ENCODE measurements at regions not wholly inside any gene's neighbourhood (a gene's known extent, or its start where the extent isn't known, plus 50 kb on each side); places are given as distances from the start of the nearest gene placed in this dataset.

DNA sequence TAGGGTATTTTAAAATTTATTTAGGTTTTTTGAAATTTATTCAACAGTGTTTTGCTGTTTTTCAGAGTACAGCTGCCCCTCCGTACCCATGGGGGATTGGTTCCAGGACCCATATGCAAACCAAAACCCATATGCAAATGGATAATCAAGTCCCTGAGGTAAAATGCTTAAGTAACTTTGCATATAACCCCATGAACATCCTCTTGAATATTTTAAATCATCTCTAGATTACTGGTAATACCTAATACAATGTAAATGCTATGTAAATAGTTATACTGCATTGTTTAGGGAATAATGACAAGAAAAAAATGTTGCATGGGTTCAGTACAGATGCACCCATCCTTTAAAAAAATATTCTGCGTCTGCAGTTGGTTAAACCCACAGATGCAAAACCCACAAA lies 547.9 kb upstream of the CDH4 start:
- ATAC-seq (no peak), DNase-seq (no peak)
- WGBS, result 85% methylated on average over 2 of the region's 2 CpGs
- Histone ChIP-seq H3K9me3 (ENCODE audit: control insufficient read depth, low read length) (no peaks in the 10 kb centered on the region), H3K27ac (ENCODE audit: low read length) (no peak overlapping the region), H3K4me1 (ENCODE audit: control insufficient read depth, insufficient read depth, low read length) (no peaks in the 10 kb centered on the region), H3K27me3 (ENCODE audit: control insufficient read depth, insufficient read depth) (no peaks in the 10 kb centered on the region), H3K4me3 (ENCODE audit: low read length) (no peak overlapping the region)
- intact Hi-C loops (cut with DNase I), result no loop called here

- Histone ChIP-seq H3K4me1 (ENCODE audit: control insufficient read depth, insufficient read depth, low read length) (no peaks in the 10 kb centered on the region), H3K27me3 (ENCODE audit: control insufficient read depth, insufficient read depth) (no peaks in the 10 kb centered on the region), H3K9me3 (ENCODE audit: control insufficient read depth, low read length) (no peaks in the 10 kb centered on the region), H3K27ac (ENCODE audit: low read length) (no peak overlapping the region), H3K4me3 (ENCODE audit: low read length) (no peak overlapping the region)
- intact Hi-C loops (cut with DNase I), result no loop called here
- DNase-seq, result no peak
- no peak for ATAC-seq
- WGBS, result 84% methylated on average over 2 of the region's 2 CpGs
These were observed 538.7 kb upstream of the CDH4 start for GRCh38 chr20:60713396-60713795.

- WGBS, result 74% methylated on average over 9 of the region's 9 CpGs
- intact Hi-C loops (cut with DNase I), result no loop called here
These were observed 536.9 kb upstream of the CDH4 start for GRCh38 chr20:60715172-60715571.

DNA sequence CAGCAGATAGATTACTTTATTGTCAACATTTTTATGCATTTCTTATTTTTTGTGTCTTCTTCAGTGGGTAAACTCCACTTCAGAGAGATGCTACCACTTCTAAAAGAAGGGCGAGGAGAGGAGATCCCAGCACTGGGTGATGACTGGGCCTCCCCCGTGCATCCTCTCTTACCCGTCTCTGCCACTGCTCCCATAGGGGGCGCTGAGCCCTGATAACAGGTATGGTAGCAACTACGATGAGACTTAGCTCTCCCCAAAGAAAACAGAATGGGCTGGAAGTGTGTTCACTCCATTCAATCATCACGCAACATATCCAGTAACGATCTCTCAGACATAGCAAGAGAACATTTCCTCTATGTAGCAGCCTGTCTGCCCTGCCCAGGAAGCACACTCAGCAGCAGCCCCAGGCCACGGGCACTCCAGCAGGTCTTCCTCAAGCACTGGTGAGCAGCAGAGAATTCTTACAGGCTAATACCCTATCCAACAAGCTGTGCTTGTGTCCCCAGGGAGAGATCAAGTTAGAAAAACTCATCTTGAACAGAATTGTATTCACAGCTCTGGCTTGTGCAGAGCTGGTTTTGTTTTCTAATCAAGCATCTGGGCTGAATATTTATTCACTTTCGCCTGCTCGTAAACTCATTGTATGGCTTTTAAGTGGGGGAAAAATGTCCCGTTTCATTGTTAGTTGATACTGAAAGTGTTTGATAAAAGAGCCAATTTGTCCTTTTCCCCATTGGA lies 533.1 kb upstream of the CDH4 start:
- no peaks in the 10 kb centered on the region for H3K9me3 ChIP-seq (ENCODE audit: control insufficient read depth, low read length)
- intact Hi-C loops (cut with DNase I), result no loop called here
- 56% methylated on average over 11 of the region's 11 CpGs for WGBS
- H3K27me3 ChIP-seq (ENCODE audit: control insufficient read depth, insufficient read depth), result no peaks in the 10 kb centered on the region
- H3K27ac ChIP-seq (ENCODE audit: low read length), result no peak overlapping the region
- no peaks in the 10 kb centered on the region for H3K4me1 ChIP-seq (ENCODE audit: control insufficient read depth, insufficient read depth, low read length)
- no peak overlapping the region for H3K4me3 ChIP-seq (ENCODE audit: low read length)
- DNase-seq, result no peak
- no peak for ATAC-seq

More at GRCh38 chr20:60715172-60715571, 536.9 kb upstream of the CDH4 start:
- H3K4me1 ChIP-seq (ENCODE audit: control insufficient read depth, insufficient read depth, low read length), result no peaks in the 10 kb centered on the region
- DNase-seq (no peak), ATAC-seq (no peak)
- no peaks in the 10 kb centered on the region for H3K27me3 ChIP-seq (ENCODE audit: control insufficient read depth, insufficient read depth)
- H3K4me3 ChIP-seq (ENCODE audit: low read length), result no peak overlapping the region
- no peak overlapping the region for H3K27ac ChIP-seq (ENCODE audit: low read length)
- no peaks in the 10 kb centered on the region for H3K9me3 ChIP-seq (ENCODE audit: control insufficient read depth, low read length)

DNA sequence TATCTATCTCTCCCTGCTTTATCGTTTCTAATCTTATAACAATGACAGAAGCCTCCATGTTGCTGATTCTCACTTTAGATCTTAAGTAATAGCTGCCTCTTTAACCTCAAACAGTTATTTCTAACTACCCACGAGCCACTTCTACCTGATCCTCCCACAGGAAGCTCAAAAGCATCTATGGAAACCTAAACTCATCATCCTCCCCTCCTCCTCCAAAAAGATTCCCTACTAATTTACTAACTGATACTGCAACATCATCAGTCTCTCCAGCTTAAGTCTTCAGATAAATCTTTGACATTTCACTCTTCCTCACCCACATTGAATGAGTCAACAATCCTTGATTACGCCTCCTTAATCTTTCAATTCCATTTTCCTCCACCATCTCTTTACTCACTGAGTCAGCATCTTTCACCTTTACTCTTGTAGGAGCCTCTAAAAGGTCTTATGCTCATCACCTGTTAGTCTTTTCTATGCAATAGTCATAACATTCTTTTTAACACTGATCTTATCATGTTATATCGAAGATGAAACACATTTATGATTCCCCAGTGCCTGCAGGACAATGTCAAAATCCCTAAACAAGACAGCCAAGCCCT lies 526.7 kb upstream of the CDH4 start:
- Histone ChIP-seq H3K27me3 (ENCODE audit: control insufficient read depth, insufficient read depth) (no peaks in the 10 kb centered on the region), H3K4me1 (ENCODE audit: control insufficient read depth, insufficient read depth, low read length) (no peaks in the 10 kb centered on the region), H3K9me3 (ENCODE audit: control insufficient read depth, low read length) (peaks cover 2% of the 10 kb centered on the region), H3K4me3 (ENCODE audit: low read length) (no peak overlapping the region), H3K27ac (ENCODE audit: low read length) (no peak overlapping the region)
- ATAC-seq (no peak), DNase-seq (no peak)
- intact Hi-C loops (cut with DNase I), result no loop called here
- 52% methylated on average over 4 of the region's 4 CpGs for WGBS

- ATAC-seq, result no peak
- Histone ChIP-seq H3K4me1 (ENCODE audit: control insufficient read depth, insufficient read depth, low read length) (no peaks in the 10 kb centered on the region), H3K9me3 (ENCODE audit: control insufficient read depth, low read length) (peaks cover 2% of the 10 kb centered on the region), H3K27me3 (ENCODE audit: control insufficient read depth, insufficient read depth) (no peaks in the 10 kb centered on the region), H3K27ac (ENCODE audit: low read length) (no peak overlapping the region), H3K4me3 (ENCODE audit: low read length) (no peak overlapping the region)
- intact Hi-C loops (cut with DNase I), result no loop called here
- no peak for DNase-seq
- 30% methylated on average over 1 of the region's 1 CpG for WGBS
These were observed 524.6 kb upstream of the CDH4 start for GRCh38 chr20:60727425-60727824.

DNA sequence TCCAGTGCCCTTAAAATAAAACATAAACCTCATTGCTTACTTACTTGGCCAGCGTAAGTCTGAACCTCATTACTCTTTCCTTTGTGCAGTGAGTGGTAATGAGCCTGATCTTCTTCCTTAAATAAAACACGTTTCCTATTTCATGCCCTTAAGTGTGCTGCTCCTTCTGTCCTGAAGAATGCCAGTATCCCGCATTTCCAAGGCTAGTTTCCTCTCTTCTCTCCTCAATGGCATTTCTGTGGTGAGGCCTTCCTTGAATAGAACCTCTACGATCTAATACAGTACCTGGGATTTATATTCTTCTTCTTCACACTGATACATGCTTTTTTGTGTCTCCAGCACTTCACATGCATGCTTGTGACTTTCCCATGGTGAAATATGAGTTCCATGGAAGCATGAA lies 523.4 kb upstream of the CDH4 start:
- H3K4me1 ChIP-seq (ENCODE audit: control insufficient read depth, insufficient read depth, low read length), result no peaks in the 10 kb centered on the region
- H3K4me3 ChIP-seq (ENCODE audit: low read length), result no peak overlapping the region
- 71% methylated on average over 4 of the region's 4 CpGs for WGBS
- no peak overlapping the region for H3K27ac ChIP-seq (ENCODE audit: low read length)
- intact Hi-C loops (cut with DNase I), result no loop called here
- no peaks in the 10 kb centered on the region for H3K27me3 ChIP-seq (ENCODE audit: control insufficient read depth, insufficient read depth)
- peaks cover 2% of the 10 kb centered on the region for H3K9me3 ChIP-seq (ENCODE audit: control insufficient read depth, low read length)
- DNase-seq, result no peak
- ATAC-seq, result no peak

DNA sequence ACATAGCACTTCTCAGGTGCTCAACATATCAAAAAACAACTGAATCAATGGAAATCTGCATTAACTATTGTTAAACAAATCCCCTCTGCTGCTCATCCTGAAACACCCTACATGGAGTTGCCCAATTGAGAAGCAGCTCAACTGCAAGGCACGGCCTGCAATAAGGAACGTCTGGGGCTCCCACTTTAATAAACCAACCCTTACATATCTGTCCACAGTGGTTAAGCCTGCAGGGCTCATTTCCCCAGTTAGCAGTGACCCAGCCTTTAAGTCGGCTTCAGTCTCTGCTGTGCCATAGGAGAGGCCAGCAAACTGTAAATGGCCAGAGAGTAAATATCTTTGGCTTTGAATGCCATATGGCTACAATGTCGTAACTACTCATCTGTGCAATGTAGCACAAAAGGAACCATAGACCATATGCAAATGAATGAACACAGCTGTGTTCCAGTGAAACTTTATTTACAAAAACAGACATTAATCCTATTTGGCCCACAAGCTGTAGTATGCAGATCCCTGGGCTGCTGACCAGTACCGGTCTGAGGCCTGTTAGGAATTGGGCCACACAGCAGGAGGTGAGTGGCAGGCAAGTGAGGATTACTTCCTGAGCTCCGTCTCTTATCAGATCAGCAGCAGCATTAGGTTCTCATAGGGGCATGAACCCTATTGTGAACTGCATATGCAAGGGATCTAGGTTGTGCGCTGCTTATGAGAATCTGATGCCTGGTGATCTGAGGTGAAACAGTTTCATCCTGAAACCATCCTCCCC lies 522.7 kb upstream of the CDH4 start:
- no peak overlapping the region for H3K4me3 ChIP-seq (ENCODE audit: low read length)
- intact Hi-C loops (cut with DNase I), result no loop called here
- DNase-seq (no peak), ATAC-seq (no peak)
- WGBS, result 54% methylated on average over 7 of the region's 7 CpGs
- H3K9me3 ChIP-seq (ENCODE audit: control insufficient read depth, low read length), result peaks cover 2% of the 10 kb centered on the region
- no peak overlapping the region for H3K27ac ChIP-seq (ENCODE audit: low read length)
- H3K4me1 ChIP-seq (ENCODE audit: control insufficient read depth, insufficient read depth, low read length), result no peaks in the 10 kb centered on the region
- H3K27me3 ChIP-seq (ENCODE audit: control insufficient read depth, insufficient read depth), result no peaks in the 10 kb centered on the region

- H3K4me1 ChIP-seq (ENCODE audit: control insufficient read depth, insufficient read depth, low read length), result no peaks in the 10 kb centered on the region
- H3K27ac ChIP-seq (ENCODE audit: low read length), result no peak overlapping the region
- ATAC-seq, result no peak
- DNase-seq, result no peak
- H3K9me3 ChIP-seq (ENCODE audit: control insufficient read depth, low read length), result peaks cover 2% of the 10 kb centered on the region
- WGBS, result 45% methylated on average over 3 of the region's 3 CpGs
- H3K27me3 ChIP-seq (ENCODE audit: control insufficient read depth, insufficient read depth), result no peaks in the 10 kb centered on the region
- no peak overlapping the region for H3K4me3 ChIP-seq (ENCODE audit: low read length)
- intact Hi-C loops (cut with DNase I), result no loop called here
These were observed 519.7 kb upstream of the CDH4 start for GRCh38 chr20:60732322-60732721.

DNA sequence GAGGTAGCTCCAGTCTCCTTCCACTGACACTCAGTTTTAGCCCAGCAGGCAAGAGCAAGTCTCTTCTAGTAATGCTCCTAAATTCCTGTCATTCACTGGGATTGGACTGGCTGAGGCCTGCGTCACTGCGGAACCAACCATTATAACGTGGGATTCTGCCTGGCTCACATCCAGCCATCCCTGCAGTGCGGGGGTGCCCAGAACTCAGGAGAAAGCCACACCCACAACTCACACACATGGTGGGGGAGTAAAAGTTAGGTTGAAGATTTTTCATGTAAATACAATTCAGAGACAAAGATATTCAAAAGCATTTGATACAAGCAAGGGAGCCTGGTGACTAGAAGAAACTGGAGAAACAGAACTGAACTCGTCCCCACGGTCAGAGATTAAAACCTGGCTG lies 504.0 kb upstream of the CDH4 start:
- no peaks in the 10 kb centered on the region for H3K4me1 ChIP-seq (ENCODE audit: control insufficient read depth, insufficient read depth, low read length)
- intact Hi-C loops (cut with DNase I), result no loop called here
- H3K27ac ChIP-seq (ENCODE audit: low read length), result no peak overlapping the region
- no peak overlapping the region for H3K4me3 ChIP-seq (ENCODE audit: low read length)
- H3K27me3 ChIP-seq (ENCODE audit: control insufficient read depth, insufficient read depth), result no peaks in the 10 kb centered on the region
- DNase-seq (no peak), ATAC-seq (no peak)
- 66% methylated on average over 6 of the region's 6 CpGs for WGBS
- H3K9me3 ChIP-seq (ENCODE audit: control insufficient read depth, low read length), result no peaks in the 10 kb centered on the region

DNA sequence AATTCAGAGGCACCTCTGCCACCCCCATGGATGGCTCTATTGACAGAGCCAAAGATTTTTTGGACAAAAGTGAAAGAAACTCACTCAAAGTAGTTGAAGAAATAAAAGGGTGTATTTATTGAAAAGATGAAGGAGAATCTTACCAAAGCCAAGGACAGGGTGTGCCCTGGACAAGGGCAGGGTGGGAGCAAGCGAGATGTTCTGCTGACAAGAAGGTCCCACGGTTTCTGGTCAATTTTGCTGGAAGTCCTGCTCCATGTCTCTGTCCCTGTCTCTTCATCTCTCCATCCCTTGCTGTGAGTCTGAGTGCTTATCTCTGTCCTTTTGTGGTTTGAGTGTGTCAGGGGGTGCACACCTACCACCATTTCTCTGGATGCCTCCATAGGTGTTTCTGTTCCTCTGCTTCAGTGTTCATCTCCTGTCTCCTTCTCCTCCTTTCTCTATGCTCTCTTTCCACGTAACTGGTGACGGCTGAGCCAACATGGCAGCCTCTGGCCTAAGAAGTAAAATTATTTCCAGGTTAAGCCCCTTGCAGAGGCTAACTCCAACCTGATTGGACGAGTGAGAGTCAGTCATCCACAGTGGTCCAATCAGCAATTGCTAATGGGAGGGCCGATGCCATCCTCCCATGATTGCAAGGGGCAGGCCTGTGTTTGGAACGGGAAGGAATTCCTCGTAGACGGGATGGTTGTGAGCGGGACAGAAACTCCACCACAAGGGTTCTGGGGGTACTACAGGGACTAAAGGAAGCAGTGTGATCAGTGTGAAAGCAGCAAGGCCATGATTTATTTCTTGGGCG lies 502.1 kb upstream of the CDH4 start:
- Histone ChIP-seq H3K9me3 (ENCODE audit: control insufficient read depth, low read length) (no peaks in the 10 kb centered on the region), H3K27ac (ENCODE audit: low read length) (no peak overlapping the region), H3K4me3 (ENCODE audit: low read length) (no peak overlapping the region), H3K4me1 (ENCODE audit: control insufficient read depth, insufficient read depth, low read length) (no peaks in the 10 kb centered on the region), H3K27me3 (ENCODE audit: control insufficient read depth, insufficient read depth) (no peaks in the 10 kb centered on the region)
- DNase-seq (no peak), ATAC-seq (no peak)
- intact Hi-C loops (cut with DNase I), result no loop called here
- WGBS, result 81% methylated on average over 11 of the region's 11 CpGs

Measured in right cardiac atrium (tissue), 5 donors.